HL-60 (cell line): ENCODE measurements at regions not wholly inside any gene's neighbourhood (a gene's known extent, or its start where the extent isn't known, plus 50 kb on each side); places are given as distances from the start of the nearest gene placed in this dataset.
"Not testable (repeated sequence)": the region's sequence is repeated elsewhere in the genome, so short reads cannot be mapped to it uniquely, and the experiment has no call there.

Experiments
- TF ChIP-seq, protein P1 (sequence below): IDR thresholded peaks from one replicate; pipeline ENCODE4 v1.5.1; 2011; ENCODE audit warnings: low read length, control low read depth, inconsistent platforms; ENCODE audit not compliant: insufficient read depth
- TF ChIP-seq, protein P2 (sequence below): IDR thresholded peaks from 2 replicates; pipeline ENCODE4 v1.6.1; 2012; ENCODE audit warnings: low read depth; ENCODE audit not compliant: insufficient replicate concordance

DNA sequence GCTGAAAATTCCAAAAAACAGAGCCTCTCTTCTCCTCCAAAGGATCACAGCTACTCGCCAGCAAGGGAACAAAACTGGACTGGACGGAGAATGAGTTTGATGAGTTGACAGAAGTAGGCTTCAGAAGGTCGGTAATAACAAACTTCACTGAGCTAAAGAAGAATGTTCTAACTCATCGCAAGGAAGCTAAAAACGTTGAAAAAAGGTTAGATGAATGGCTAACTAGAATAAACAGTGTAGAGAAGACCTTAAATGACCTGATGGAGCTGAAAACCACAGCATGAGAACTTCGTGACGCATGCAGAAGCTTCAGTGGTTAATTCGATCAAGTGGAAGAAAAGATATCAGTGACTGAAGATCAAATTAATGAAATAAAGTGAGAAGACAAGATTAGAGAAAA, 70.4 kb upstream of the RELN start:
- TF ChIP-seq, protein P1, sequence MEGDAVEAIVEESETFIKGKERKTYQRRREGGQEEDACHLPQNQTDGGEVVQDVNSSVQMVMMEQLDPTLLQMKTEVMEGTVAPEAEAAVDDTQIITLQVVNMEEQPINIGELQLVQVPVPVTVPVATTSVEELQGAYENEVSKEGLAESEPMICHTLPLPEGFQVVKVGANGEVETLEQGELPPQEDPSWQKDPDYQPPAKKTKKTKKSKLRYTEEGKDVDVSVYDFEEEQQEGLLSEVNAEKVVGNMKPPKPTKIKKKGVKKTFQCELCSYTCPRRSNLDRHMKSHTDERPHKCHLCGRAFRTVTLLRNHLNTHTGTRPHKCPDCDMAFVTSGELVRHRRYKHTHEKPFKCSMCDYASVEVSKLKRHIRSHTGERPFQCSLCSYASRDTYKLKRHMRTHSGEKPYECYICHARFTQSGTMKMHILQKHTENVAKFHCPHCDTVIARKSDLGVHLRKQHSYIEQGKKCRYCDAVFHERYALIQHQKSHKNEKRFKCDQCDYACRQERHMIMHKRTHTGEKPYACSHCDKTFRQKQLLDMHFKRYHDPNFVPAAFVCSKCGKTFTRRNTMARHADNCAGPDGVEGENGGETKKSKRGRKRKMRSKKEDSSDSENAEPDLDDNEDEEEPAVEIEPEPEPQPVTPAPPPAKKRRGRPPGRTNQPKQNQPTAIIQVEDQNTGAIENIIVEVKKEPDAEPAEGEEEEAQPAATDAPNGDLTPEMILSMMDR = not testable (repeated sequence)
- TF ChIP-seq, protein P2, sequence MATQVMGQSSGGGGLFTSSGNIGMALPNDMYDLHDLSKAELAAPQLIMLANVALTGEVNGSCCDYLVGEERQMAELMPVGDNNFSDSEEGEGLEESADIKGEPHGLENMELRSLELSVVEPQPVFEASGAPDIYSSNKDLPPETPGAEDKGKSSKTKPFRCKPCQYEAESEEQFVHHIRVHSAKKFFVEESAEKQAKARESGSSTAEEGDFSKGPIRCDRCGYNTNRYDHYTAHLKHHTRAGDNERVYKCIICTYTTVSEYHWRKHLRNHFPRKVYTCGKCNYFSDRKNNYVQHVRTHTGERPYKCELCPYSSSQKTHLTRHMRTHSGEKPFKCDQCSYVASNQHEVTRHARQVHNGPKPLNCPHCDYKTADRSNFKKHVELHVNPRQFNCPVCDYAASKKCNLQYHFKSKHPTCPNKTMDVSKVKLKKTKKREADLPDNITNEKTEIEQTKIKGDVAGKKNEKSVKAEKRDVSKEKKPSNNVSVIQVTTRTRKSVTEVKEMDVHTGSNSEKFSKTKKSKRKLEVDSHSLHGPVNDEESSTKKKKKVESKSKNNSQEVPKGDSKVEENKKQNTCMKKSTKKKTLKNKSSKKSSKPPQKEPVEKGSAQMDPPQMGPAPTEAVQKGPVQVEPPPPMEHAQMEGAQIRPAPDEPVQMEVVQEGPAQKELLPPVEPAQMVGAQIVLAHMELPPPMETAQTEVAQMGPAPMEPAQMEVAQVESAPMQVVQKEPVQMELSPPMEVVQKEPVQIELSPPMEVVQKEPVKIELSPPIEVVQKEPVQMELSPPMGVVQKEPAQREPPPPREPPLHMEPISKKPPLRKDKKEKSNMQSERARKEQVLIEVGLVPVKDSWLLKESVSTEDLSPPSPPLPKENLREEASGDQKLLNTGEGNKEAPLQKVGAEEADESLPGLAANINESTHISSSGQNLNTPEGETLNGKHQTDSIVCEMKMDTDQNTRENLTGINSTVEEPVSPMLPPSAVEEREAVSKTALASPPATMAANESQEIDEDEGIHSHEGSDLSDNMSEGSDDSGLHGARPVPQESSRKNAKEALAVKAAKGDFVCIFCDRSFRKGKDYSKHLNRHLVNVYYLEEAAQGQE = not testable (repeated sequence)
